Neural cell (in vitro differentiated cells): ENCODE measurements at regions not wholly inside any gene's neighbourhood (a gene's known extent, or its start where the extent isn't known, plus 50 kb on each side); places are given as distances from the start of the nearest gene placed in this dataset.

Source experiments
- CTCF ChIP-seq: fragments of 450-650 bp; IDR thresholded peaks from 2 replicates; pipeline ENCODE4 v1.5.1; 2014; ENCODE audit warnings: antibody characterized with exemption, mild to moderate bottlenecking, moderate library complexity; ENCODE audit not compliant: poor library complexity, severe bottlenecking
- POLR2AphosphoS5 ChIP-seq: IDR thresholded peaks from 2 replicates; pipeline ENCODE4 v1.6.1; 2012

DNA sequence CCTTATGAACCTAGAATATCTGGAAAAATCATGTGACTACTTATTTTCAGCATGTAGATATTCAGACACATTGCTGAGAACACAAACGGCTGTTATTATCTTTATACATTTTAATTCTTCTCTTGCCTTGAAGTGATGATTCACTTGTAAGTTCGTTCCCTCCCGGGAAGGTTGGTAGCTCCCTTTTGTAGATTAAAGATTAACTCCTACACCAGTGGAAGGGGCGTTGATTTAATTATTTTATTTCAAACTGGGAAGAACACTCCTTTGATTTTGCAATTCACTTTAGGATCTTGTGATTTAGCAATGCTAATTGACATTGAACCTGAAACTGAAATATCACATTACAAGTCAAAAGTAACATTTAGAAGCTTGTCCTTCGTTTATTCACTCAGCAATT, 103.4 kb downstream of the VCY start:
- TF ChIP-seq CTCF (no peak), POLR2AphosphoS5 (no peak)
